CD4-positive, alpha-beta T cell treated with Interleukin-21 for 1 hour (primary cell): ENCODE measurements at regions not wholly inside any gene's neighbourhood (a gene's known extent, or its start where the extent isn't known, plus 50 kb on each side); places are given as distances from the start of the nearest gene placed in this dataset.

Experiments used
- DNase-seq: peaks from one replicate; pipeline ENCODE4 v3.0.0-alpha.2; 2020

GRCh38 chr2:181357979-181358378 lies 99.2 kb upstream of the ITGA4 start:
- no peak for DNase-seq

- DNase-seq, result no peak
These were observed 94.6 kb upstream of the ITGA4 start for GRCh38 chr2:181362561-181362960.

- no peak for DNase-seq
These were observed 94.0 kb upstream of the ITGA4 start for GRCh38 chr2:181363164-181363563.

- DNase-seq, result no peak
These were observed 92.6 kb upstream of the ITGA4 start for GRCh38 chr2:181364492-181365170.

GRCh38 chr2:181366675-181367175 lies 90.5 kb upstream of the ITGA4 start:
- DNase-seq, result no peak

GRCh38 chr2:181367411-181367810 lies 89.8 kb upstream of the ITGA4 start:
- DNase-seq, result no peak

- no peak for DNase-seq
These were observed 89.2 kb upstream of the ITGA4 start for GRCh38 chr2:181367906-181368435.

- DNase-seq, result no peak
These were observed 87.1 kb upstream of the ITGA4 start for GRCh38 chr2:181370126-181370525.

- DNase-seq, result no peak
These were observed 86.0 kb upstream of the ITGA4 start for GRCh38 chr2:181371195-181371594.

- no peak for DNase-seq
These were observed 85.2 kb upstream of the ITGA4 start for GRCh38 chr2:181371782-181372645.

- DNase-seq, result no peak
These were observed 84.5 kb upstream of the ITGA4 start for GRCh38 chr2:181372646-181373040.

- DNase-seq, result no peak
These were observed 82.2 kb upstream of the ITGA4 start for GRCh38 chr2:181374781-181375675.

- no peak for DNase-seq
These were observed 80.7 kb upstream of the ITGA4 start for GRCh38 chr2:181376442-181376841.

- DNase-seq, result no peak
These were observed 80.2 kb upstream of the ITGA4 start for GRCh38 chr2:181376999-181377398.

- DNase-seq, result no peak
These were observed 78.7 kb upstream of the ITGA4 start for GRCh38 chr2:181378491-181378890.

- no peak for DNase-seq
These were observed 76.6 kb upstream of the ITGA4 start for GRCh38 chr2:181380581-181380980.

- no peak for DNase-seq
These were observed 72.3 kb upstream of the ITGA4 start for GRCh38 chr2:181384923-181385322.

- DNase-seq, result no peak
These were observed 67.7 kb upstream of the ITGA4 start for GRCh38 chr2:181389524-181389923.

- peak; percentile 73 for DNase-seq
These were observed 63.7 kb upstream of the ITGA4 start for GRCh38 chr2:181393472-181393871.

GRCh38 chr2:181394741-181395437 lies 62.3 kb upstream of the ITGA4 start:
- peak; percentile 39 for DNase-seq

- no peak for DNase-seq
These were observed 61.3 kb upstream of the ITGA4 start for GRCh38 chr2:181395851-181396250.
